DOHH2 (cell line): ENCODE measurements at regions not wholly inside any gene's neighbourhood (a gene's known extent, or its start where the extent isn't known, plus 50 kb on each side); places are given as distances from the start of the nearest gene placed in this dataset.
A peak's percentile ranks its signal among the peaks of the same experiment; 100 is the strongest.

Experiments used
- H3F3A ChIP-seq: fragments of 200-600 bp; sonication (generic), shearing (Covaris generic); 2 replicates; pipeline ENCODE4 v1.6.0; 2016; ENCODE audit warnings: antibody characterized with exemption, mild to moderate bottlenecking; ENCODE audit not compliant: control insufficient read depth, insufficient read depth
- H3K27ac ChIP-seq: fragments of 200-600 bp; sonication (generic); 2 replicates; pipeline ENCODE4 v1.5.1; 2014; ENCODE audit warnings: low read depth, mild to moderate bottlenecking, low read length, moderate library complexity
- H3K27me3 ChIP-seq: fragments of 200-600 bp; sonication (generic); 2 replicates; pipeline ENCODE4 v1.6.1; 2014; ENCODE audit warnings: mild to moderate bottlenecking, low read length, mixed read lengths; ENCODE audit not compliant: control insufficient read depth
- H3K36me3 ChIP-seq: fragments of 200-600 bp; sonication (generic); 2 replicates; pipeline ENCODE4 v1.6.1; 2014; ENCODE audit warnings: mild to moderate bottlenecking, low read length, moderate library complexity, mixed read lengths; ENCODE audit not compliant: control insufficient read depth
- H3K4me1 ChIP-seq: fragments of 200-600 bp; sonication (generic); 2 replicates; pipeline ENCODE4 v1.6.1; 2014; ENCODE audit warnings: mild to moderate bottlenecking, low read length, mixed read lengths; ENCODE audit not compliant: control insufficient read depth
- H3K4me2 ChIP-seq: fragments of 200-600 bp; sonication (generic); 2 replicates; pipeline ENCODE4 v1.6.0; 2014; ENCODE audit warnings: mild to moderate bottlenecking, low read length, moderate library complexity
- H3K4me3 ChIP-seq: fragments of 200-600 bp; sonication (generic); 2 replicates; pipeline ENCODE4 v1.5.1; 2014; ENCODE audit warnings: mild to moderate bottlenecking, low read length, mixed read lengths
- H3K79me2 ChIP-seq: fragments of 200-600 bp; sonication (generic); 2 replicates; pipeline ENCODE4 v1.6.1; 2014; ENCODE audit warnings: mild to moderate bottlenecking, low read length, mixed read lengths; ENCODE audit not compliant: control insufficient read depth
- H3K9me2 ChIP-seq: fragments of 200-600 bp; sonication (generic); replicated peaks from 2 replicates; pipeline ENCODE4 v1.6.1; 2014; ENCODE audit warnings: mild to moderate bottlenecking, low read length, mixed read lengths; ENCODE audit not compliant: control insufficient read depth
- H3K9me3 ChIP-seq: fragments of 200-600 bp; sonication (generic); 2 replicates; pipeline ENCODE4 v1.6.1; 2014; ENCODE audit warnings: antibody characterized with exemption, low read length, mixed read lengths; ENCODE audit not compliant: control insufficient read depth, insufficient read depth
- H4K20me1 ChIP-seq: fragments of 200-600 bp; sonication (generic); 2 replicates; pipeline ENCODE4 v1.6.0; 2014; ENCODE audit warnings: low read depth, mild to moderate bottlenecking, antibody characterized with exemption, low read length, moderate library complexity; ENCODE audit not compliant: control insufficient read depth, insufficient read depth
- CTCF ChIP-seq: fragments of 200-600 bp; sonication (generic); IDR thresholded peaks from one replicate; pipeline ENCODE4 v1.5.1; 2014; ENCODE audit warnings: antibody characterized with exemption, mild to moderate bottlenecking, low read depth, low read length; ENCODE audit not compliant: poor library complexity, severe bottlenecking
- EZH2phosphoT487 ChIP-seq: fragments of 200-600 bp; sonication (generic); IDR thresholded peaks from 2 replicates; pipeline ENCODE4 v1.6.1; 2017; ENCODE audit warnings: borderline replicate concordance, mild to moderate bottlenecking, antibody characterized with exemption, low read length, moderate library complexity, mixed read lengths

- Histone ChIP-seq H3K4me1 (no peaks in the 10 kb centered on the region), H3K9me3 (no peaks in the 10 kb centered on the region), H3K27ac (no peak overlapping the region), H3K4me3 (no peak overlapping the region), H3K79me2 (no peaks in the 10 kb centered on the region), H3F3A (no peaks in the 10 kb centered on the region), H3K36me3 (no peaks in the 10 kb centered on the region), H3K9me2 (no peaks in the 10 kb centered on the region), H3K4me2 (no peak overlapping the region), H4K20me1 (no peaks in the 10 kb centered on the region), H3K27me3 (no peaks in the 10 kb centered on the region)
- TF ChIP-seq EZH2phosphoT487 = no peak
Measured at GRCh38 chr15:62231856-62232255, 66.8 kb upstream of the C2CD4B start.

- Histone ChIP-seq H3K4me1 (no peaks in the 10 kb centered on the region), H3K27me3 (no peaks in the 10 kb centered on the region), H3K79me2 (no peaks in the 10 kb centered on the region), H3K27ac (no peak overlapping the region), H4K20me1 (no peaks in the 10 kb centered on the region), H3F3A (no peaks in the 10 kb centered on the region), H3K4me2 (no peak overlapping the region), H3K36me3 (no peaks in the 10 kb centered on the region), H3K9me2 (no peaks in the 10 kb centered on the region), H3K9me3 (peaks cover 5% of the 10 kb centered on the region; the same call in 1 of the 2 replicates), H3K4me3 (no peak overlapping the region)
- TF ChIP-seq CTCF (no peak), EZH2phosphoT487 (no peak)
Measured at GRCh38 chr15:62240121-62241096, 75.3 kb upstream of the C2CD4B start.

- H3K4me3 ChIP-seq = no peak overlapping the region
- H3K27ac ChIP-seq = no peak overlapping the region
- H3K36me3 ChIP-seq = no peaks in the 10 kb centered on the region
- no peaks in the 10 kb centered on the region for H3K79me2 ChIP-seq
- H3K27me3 ChIP-seq = no peaks in the 10 kb centered on the region
- H3K4me1 ChIP-seq = no peaks in the 10 kb centered on the region
- no peaks in the 10 kb centered on the region for H3K9me2 ChIP-seq
- H3K9me3 ChIP-seq = peaks cover 5% of the 10 kb centered on the region; the same call in 1 of the 2 replicates
- H3F3A ChIP-seq = no peaks in the 10 kb centered on the region
- no peaks in the 10 kb centered on the region for H4K20me1 ChIP-seq
- no peak overlapping the region for H3K4me2 ChIP-seq
- TF ChIP-seq EZH2phosphoT487 (no peak), CTCF (peak; percentile 23)
Measured at GRCh38 chr15:62241135-62241770, 76.2 kb upstream of the C2CD4B start.
